GM12891 (cell line): ENCODE measurements at regions not wholly inside any gene's neighbourhood (a gene's known extent, or its start where the extent isn't known, plus 50 kb on each side); places are given as distances from the start of the nearest gene placed in this dataset.

Experiments
- DNase-seq: peaks from one replicate; pipeline ENCODE4 v3.0.0; 2011; ENCODE audit warnings: low spot score; ENCODE audit not compliant: insufficient read length
- FAIRE-seq: peaks from 2 replicates; lab custom pipeline; 2011; peaks lifted over from hg19 to GRCh38; lab: Jason Lieb, UNC
- PAX5 ChIP-seq: IDR thresholded peaks from 2 replicates; pipeline ENCODE4 v1.6.1; 2011; ENCODE audit warnings: low read length, moderate library complexity, mild to moderate bottlenecking; ENCODE audit not compliant: insufficient read depth, severe bottlenecking
- POLR2A ChIP-seq: IDR thresholded peaks from 2 replicates; pipeline ENCODE4 v1.6.1; 2011; ENCODE audit warnings: low read depth, low read length, control low read depth
- POLR2AphosphoS5 ChIP-seq: IDR thresholded peaks from 2 replicates; pipeline ENCODE4 v1.6.1; 2011; ENCODE audit warnings: low read depth, low read length, control low read depth
- POU2F2 ChIP-seq: IDR thresholded peaks from 2 replicates; pipeline ENCODE4 v1.6.1; 2011; ENCODE audit warnings: low read depth, mild to moderate bottlenecking, control low read depth, low read length, moderate library complexity
- SPI1 ChIP-seq: IDR thresholded peaks from 2 replicates; pipeline ENCODE4 v1.6.1; 2011; ENCODE audit warnings: low read depth, low read length, control low read depth
- TAF1 ChIP-seq: IDR thresholded peaks from 2 replicates; pipeline ENCODE4 v1.6.1; 2011; ENCODE audit warnings: low read depth, low read length, control low read depth

DNA sequence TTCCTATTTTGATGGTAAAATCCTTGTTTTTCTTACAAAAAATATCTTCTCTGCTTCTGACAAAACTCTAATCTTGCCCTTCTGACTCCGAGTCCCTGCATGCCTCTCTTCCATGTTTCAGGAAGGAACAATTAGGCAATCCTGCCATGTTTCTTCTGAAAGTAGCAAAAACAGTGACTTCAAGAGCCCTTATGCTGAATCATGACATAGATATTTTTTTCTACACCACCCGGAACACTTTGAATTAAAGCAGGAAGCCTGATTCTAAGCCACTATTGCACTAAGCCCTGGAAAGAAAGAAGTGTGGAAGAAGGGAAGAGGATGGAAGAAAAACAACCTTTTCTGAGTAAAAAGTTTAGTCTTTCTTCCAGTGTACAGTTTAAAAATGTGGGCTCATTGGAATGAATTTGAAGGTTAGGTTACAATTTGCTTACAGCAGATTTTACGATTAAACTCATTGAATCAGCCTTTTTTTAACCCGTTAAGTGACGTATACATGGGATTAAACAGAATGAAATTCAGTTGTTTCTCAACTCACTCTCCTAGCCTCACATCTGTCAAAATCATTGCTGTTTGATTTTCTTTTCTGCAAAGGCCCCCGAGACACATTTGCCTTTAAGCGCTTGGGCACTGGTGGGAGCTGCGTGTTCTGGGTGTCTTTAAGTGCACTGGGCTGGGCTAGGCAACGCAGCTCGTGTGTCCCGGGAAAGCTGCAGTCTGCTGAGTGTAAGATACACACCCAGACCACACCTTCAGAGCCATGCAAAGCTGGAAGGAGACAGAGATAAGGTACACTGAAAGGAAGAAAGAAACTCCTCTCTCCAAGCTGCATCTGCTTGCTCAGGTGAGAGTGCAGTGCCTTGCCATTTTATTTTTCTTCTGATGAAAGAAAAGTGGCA is 159.4 kb upstream of the CITED2 start:
- FAIRE-seq (no peak), DNase-seq (no peak)
- TF ChIP-seq SPI1 (no peak), POLR2AphosphoS5 (no peak), TAF1 (no peak), POLR2A (no peak), PAX5 (no peak), POU2F2 (no peak)

- no peak for TF ChIP-seq POLR2AphosphoS5
- no peak for TF ChIP-seq PAX5
- no peak for TF ChIP-seq SPI1
- TF ChIP-seq TAF1: no peak
- no peak for TF ChIP-seq POU2F2
- no peak for DNase-seq
- FAIRE-seq: no peak
Measured at GRCh38 chr6:139533171-139533570, 158.7 kb upstream of the CITED2 start.

DNA sequence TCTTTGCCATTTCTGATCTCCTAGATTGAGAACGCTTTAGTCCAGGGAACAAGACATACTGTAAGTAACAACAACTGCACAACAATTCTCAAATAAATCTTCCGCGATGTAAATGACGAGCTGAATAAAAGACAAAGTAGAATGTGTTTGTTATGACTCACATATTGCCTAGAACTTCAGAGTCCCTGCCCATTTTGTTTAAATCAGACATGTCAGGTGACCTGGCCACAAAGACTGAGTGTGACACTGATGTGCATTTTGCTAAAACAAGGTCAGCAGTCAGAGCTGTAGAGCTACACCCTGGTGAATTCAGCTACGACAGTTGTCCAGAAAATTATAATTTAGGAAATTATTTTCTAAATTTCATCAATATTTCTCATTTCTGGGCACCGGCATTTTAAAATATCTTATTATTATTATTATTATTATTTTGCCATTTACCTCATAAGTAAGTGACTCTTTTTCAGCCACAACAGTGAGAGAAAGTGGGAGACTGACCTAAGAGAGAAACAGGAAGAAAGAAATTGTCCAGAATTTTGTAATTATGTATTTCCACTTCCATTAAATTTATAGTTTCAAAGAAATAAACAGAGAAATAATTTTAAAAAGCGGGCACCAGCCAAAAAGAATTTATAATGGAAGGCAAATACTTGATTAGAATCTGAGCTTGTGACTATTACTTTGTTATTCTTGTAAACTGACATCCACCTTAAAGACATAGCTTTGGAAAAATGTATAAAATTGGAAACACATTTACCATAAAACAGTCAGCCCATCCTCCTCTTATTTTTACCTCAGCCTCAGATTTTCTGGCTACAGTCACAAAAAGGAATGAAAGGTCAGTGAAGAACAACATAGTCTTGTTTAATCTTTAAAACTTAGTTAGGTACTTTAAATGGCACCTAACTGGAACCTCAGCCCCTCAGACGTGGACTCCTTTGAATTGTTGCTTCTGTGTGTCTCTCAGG is 157.0 kb upstream of the CITED2 start:
- DNase-seq: no peak
- TF ChIP-seq POLR2AphosphoS5 (no peak), TAF1 (no peak), POU2F2 (no peak), POLR2A (no peak), SPI1 (no peak), PAX5 (no peak)
- no peak for FAIRE-seq

DNA sequence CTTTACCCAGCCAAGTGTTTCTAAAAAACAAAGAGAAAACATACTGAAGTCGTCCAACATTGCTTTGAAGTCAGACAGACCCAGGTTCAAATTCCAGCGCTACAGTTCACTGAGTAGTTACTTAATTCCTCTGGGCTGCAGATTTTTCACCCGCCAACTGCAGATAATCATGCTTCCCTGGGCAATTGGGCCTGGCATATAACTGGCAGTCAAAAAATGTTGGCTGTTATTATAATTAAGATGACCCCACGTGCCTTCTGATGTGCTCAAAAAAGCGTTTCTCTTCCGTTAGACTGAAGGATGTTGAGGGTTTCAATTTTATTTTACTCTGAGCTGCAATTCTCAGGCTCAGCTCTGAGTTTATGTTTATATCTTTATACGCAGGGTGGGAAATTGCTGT is 156.1 kb upstream of the CITED2 start:
- no peak for FAIRE-seq

GRCh38 chr6:139529420-139529819 is 155.0 kb upstream of the CITED2 start:
- DNase-seq: no peak
- no peak for FAIRE-seq
- TF ChIP-seq POU2F2: no peak
- TF ChIP-seq POLR2A: no peak
- no peak for TF ChIP-seq TAF1
- TF ChIP-seq PAX5: no peak
- no peak for TF ChIP-seq SPI1
- TF ChIP-seq POLR2AphosphoS5: no peak

More for the DNA sequence above, 156.1 kb upstream of the CITED2 start:
- no peak for DNase-seq
- no peak for TF ChIP-seq POU2F2
- no peak for TF ChIP-seq SPI1
- no peak for TF ChIP-seq POLR2A
- no peak for TF ChIP-seq POLR2AphosphoS5
- no peak for TF ChIP-seq TAF1
- TF ChIP-seq PAX5: no peak

- TF ChIP-seq SPI1: no peak
- no peak for TF ChIP-seq TAF1
- TF ChIP-seq POU2F2: no peak
- TF ChIP-seq PAX5: no peak
- TF ChIP-seq POLR2AphosphoS5: no peak
- TF ChIP-seq POLR2A: no peak
- no peak for FAIRE-seq
- DNase-seq: no peak
Measured at GRCh38 chr6:139528471-139528870, 154.0 kb upstream of the CITED2 start.

DNA sequence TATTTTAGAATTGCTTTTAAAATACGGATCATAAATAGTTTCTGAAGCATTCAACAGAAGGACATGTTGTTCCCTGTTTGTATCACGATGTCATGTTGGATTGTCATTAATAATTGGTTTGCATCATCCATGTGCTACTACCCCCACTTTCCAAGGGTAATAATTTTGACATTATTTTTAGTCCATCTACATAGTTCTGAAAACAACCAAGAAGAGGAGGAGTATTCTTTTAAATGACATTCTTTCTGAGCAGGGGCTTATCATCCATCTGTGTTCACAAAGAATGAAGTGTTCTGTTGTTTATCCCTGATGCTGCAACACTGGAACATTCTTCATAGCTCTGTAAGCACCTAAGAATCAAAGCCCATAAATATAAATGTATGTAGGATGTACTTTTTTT is 151.0 kb upstream of the CITED2 start:
- FAIRE-seq (no peak), DNase-seq (no peak)
- TF ChIP-seq SPI1: no peak
- no peak for TF ChIP-seq POLR2A
- TF ChIP-seq POLR2AphosphoS5: no peak
- no peak for TF ChIP-seq POU2F2
- no peak for TF ChIP-seq TAF1
- no peak for TF ChIP-seq PAX5

GRCh38 chr6:139523986-139524385 is 149.5 kb upstream of the CITED2 start:
- TF ChIP-seq TAF1 (no peak), POU2F2 (no peak), SPI1 (no peak), PAX5 (no peak), POLR2AphosphoS5 (no peak), POLR2A (no peak)
- FAIRE-seq (no peak), DNase-seq (no peak)

- no peak for FAIRE-seq
- DNase-seq: no peak
- TF ChIP-seq POLR2A: no peak
- TF ChIP-seq SPI1: no peak
- TF ChIP-seq PAX5: no peak
- no peak for TF ChIP-seq TAF1
- no peak for TF ChIP-seq POLR2AphosphoS5
- no peak for TF ChIP-seq POU2F2
Measured at GRCh38 chr6:139522511-139523220, 148.2 kb upstream of the CITED2 start.
